Loucy (cell line): ENCODE measurements at regions not wholly inside any gene's neighbourhood (a gene's known extent, or its start where the extent isn't known, plus 50 kb on each side); places are given as distances from the start of the nearest gene placed in this dataset.

ENCODE experiments used
- H2AFZ ChIP-seq: fragments of 200-600 bp; sonication (generic); 2 replicates; pipeline ENCODE4 v1.6.0; 2016; ENCODE audit warnings: antibody characterized with exemption, mild to moderate bottlenecking, low read length, moderate library complexity
- H3F3A ChIP-seq: fragments of 200-600 bp; 2 replicates; pipeline ENCODE4 v1.6.0; 2016; ENCODE audit warnings: antibody characterized with exemption, low read depth, mild to moderate bottlenecking
- H3K27me3 ChIP-seq: fragments of 200-600 bp; sonication (generic); 2 replicates; pipeline ENCODE4 v1.6.1; 2014; ENCODE audit warnings: low read length, mild to moderate bottlenecking; ENCODE audit not compliant: insufficient read depth, poor library complexity, severe bottlenecking
- H3K36me3 ChIP-seq: fragments of 200-600 bp; sonication (generic); 2 replicates; pipeline ENCODE4 v1.6.1; 2016; ENCODE audit warnings: low read length; ENCODE audit not compliant: insufficient read depth
- H3K4me1 ChIP-seq: fragments of 200-600 bp; sonication (generic); 2 replicates; pipeline ENCODE4 v1.5.1; 2014; ENCODE audit warnings: low read length, mild to moderate bottlenecking; ENCODE audit not compliant: insufficient read depth, poor library complexity, severe bottlenecking
- H3K4me2 ChIP-seq: fragments of 200-600 bp; sonication (generic); 2 replicates; pipeline ENCODE4 v1.6.0; 2014; ENCODE audit warnings: antibody characterized with exemption, low read length, low read depth, mild to moderate bottlenecking; ENCODE audit not compliant: poor library complexity, severe bottlenecking
- H3K4me3 ChIP-seq: fragments of 200-600 bp; sonication (generic); 2 replicates; pipeline ENCODE4 v1.5.1; 2014; ENCODE audit warnings: low read length, mild to moderate bottlenecking, mixed read lengths; ENCODE audit not compliant: poor library complexity, severe bottlenecking
- H3K79me2 ChIP-seq: fragments of 200-600 bp; sonication (generic); 2 replicates; pipeline ENCODE4 v1.6.1; 2014; ENCODE audit warnings: low read length; ENCODE audit not compliant: insufficient read depth
- H3K9ac ChIP-seq: fragments of 200-600 bp; sonication (generic); 2 replicates; pipeline ENCODE4 v1.6.0; 2014; ENCODE audit warnings: mild to moderate bottlenecking, low read depth, low read length, moderate library complexity; ENCODE audit not compliant: poor library complexity, severe bottlenecking
- H3K9me2 ChIP-seq: fragments of 200-600 bp; sonication (generic); replicated peaks from 2 replicates; pipeline ENCODE4 v1.6.1; 2016; ENCODE audit warnings: low read depth, low read length, mixed read lengths
- H3K9me3 ChIP-seq: fragments of 200-600 bp; sonication (generic); 2 replicates; pipeline ENCODE4 v1.6.1; 2014; ENCODE audit warnings: mild to moderate bottlenecking, antibody characterized with exemption, low read length, low read depth; ENCODE audit not compliant: insufficient read depth
- H4K20me1 ChIP-seq: fragments of 200-600 bp; sonication (generic); 2 replicates; pipeline ENCODE4 v1.6.0; 2014; ENCODE audit warnings: antibody characterized with exemption, low read length, mild to moderate bottlenecking; ENCODE audit not compliant: insufficient read depth, poor library complexity, severe bottlenecking
- EZH2phosphoT487 ChIP-seq: fragments of 200-600 bp; IDR thresholded peaks from 2 replicates; pipeline ENCODE4 v1.6.1; 2018; ENCODE audit warnings: antibody characterized with exemption, mild to moderate bottlenecking, moderate library complexity, borderline replicate concordance
- TF ChIP-seq, protein P1 (sequence below): fragments of 200-600 bp; sonication (generic); conservative IDR thresholded peaks from 2 replicates; pipeline ENCODE4 v1.5.1; 2014; ENCODE audit warnings: mild to moderate bottlenecking, antibody characterized with exemption, low read length

DNA sequence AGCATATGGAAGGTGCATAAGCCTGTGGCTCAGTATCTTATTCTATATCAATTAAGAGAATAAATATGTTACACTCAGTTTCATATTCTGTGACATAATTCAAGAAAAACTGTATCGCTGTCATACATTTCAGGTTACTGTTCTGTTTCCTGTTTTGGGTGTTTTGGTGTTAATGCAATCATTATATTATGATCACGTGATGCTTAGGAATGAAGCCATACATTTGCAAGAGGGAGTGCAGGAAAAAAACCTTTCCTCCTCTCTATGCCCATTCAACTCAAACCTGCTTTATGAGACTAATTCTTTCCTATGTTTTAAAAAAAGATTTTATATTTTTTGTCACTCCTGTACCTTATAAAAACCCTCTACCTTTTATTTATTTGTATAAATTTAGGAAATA, 120.8 kb upstream of the DDX18 start:
- Histone ChIP-seq H3K27me3 (no peaks in the 10 kb centered on the region), H3F3A (no peaks in the 10 kb centered on the region), H4K20me1 (no peaks in the 10 kb centered on the region), H3K4me1 (no peaks in the 10 kb centered on the region), H3K4me3 (no peak overlapping the region), H3K9ac (no peak overlapping the region), H3K9me3 (no peaks in the 10 kb centered on the region), H2AFZ (no peak overlapping the region), H3K4me2 (no peak overlapping the region), H3K36me3 (no peaks in the 10 kb centered on the region), H3K9me2 (no peaks in the 10 kb centered on the region), H3K79me2 (no peaks in the 10 kb centered on the region)
- TF ChIP-seq, protein P1, sequence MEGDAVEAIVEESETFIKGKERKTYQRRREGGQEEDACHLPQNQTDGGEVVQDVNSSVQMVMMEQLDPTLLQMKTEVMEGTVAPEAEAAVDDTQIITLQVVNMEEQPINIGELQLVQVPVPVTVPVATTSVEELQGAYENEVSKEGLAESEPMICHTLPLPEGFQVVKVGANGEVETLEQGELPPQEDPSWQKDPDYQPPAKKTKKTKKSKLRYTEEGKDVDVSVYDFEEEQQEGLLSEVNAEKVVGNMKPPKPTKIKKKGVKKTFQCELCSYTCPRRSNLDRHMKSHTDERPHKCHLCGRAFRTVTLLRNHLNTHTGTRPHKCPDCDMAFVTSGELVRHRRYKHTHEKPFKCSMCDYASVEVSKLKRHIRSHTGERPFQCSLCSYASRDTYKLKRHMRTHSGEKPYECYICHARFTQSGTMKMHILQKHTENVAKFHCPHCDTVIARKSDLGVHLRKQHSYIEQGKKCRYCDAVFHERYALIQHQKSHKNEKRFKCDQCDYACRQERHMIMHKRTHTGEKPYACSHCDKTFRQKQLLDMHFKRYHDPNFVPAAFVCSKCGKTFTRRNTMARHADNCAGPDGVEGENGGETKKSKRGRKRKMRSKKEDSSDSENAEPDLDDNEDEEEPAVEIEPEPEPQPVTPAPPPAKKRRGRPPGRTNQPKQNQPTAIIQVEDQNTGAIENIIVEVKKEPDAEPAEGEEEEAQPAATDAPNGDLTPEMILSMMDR = no peak
- TF ChIP-seq EZH2phosphoT487 = no peak

DNA sequence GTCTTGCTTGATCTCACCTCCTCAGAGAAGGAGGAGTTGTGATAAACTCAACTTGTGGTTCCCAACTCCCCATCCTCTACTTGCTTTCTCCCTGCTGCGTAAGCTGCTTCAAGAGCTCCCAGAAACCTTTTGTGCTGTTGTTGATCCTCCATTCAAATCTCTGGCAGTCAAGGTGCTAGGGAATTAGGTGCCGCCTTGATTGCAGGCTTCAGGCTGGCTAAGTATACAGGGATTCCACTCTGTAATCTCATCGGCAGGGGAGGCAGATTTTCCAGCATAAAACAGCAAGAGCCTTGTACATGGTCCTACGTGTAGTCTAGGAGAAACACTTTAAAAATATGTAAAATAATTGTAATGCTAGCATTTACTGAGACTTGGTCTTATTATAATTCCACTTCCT, 116.2 kb upstream of the DDX18 start:
- no peak overlapping the region for H3K4me2 ChIP-seq
- H3K9me3 ChIP-seq = no peaks in the 10 kb centered on the region
- H3K9me2 ChIP-seq = no peaks in the 10 kb centered on the region
- H2AFZ ChIP-seq = no peak overlapping the region
- no peaks in the 10 kb centered on the region for H3K4me1 ChIP-seq
- no peak overlapping the region for H3K9ac ChIP-seq
- H3K79me2 ChIP-seq = no peaks in the 10 kb centered on the region
- H3K4me3 ChIP-seq = no peak overlapping the region
- no peaks in the 10 kb centered on the region for H3K27me3 ChIP-seq
- TF ChIP-seq, protein P1 = no peak
- TF ChIP-seq EZH2phosphoT487 = no peak
- H3K36me3 ChIP-seq = no peaks in the 10 kb centered on the region
- H3F3A ChIP-seq = no peaks in the 10 kb centered on the region
- no peaks in the 10 kb centered on the region for H4K20me1 ChIP-seq

DNA sequence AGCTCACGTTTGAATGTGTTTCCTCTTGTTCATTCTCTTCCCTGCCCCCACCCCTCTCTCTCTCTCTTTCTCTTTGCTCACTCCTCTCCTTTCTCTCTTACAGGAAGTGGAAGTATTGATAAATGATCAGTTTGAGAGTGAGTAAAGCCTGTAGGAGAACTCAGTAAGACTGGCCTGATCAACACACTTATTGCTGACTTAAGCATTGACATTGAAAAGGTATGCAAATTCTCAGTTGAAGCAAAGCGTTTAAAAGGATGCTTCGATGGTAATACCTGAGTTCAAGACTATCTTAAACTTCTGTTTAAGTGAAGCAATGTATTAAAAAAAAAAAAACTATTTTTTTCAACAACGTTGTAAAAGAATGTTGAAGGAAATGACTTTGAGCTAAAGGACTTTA, 115.7 kb upstream of the DDX18 start:
- no peaks in the 10 kb centered on the region for H4K20me1 ChIP-seq
- no peaks in the 10 kb centered on the region for H3K27me3 ChIP-seq
- no peaks in the 10 kb centered on the region for H3K79me2 ChIP-seq
- no peaks in the 10 kb centered on the region for H3K9me3 ChIP-seq
- H3K9me2 ChIP-seq = no peaks in the 10 kb centered on the region
- H2AFZ ChIP-seq = no peak overlapping the region
- TF ChIP-seq, protein P1 = no peak
- TF ChIP-seq EZH2phosphoT487 = no peak
- no peak overlapping the region for H3K4me2 ChIP-seq
- no peaks in the 10 kb centered on the region for H3F3A ChIP-seq
- H3K4me1 ChIP-seq = no peaks in the 10 kb centered on the region
- no peak overlapping the region for H3K4me3 ChIP-seq
- no peak overlapping the region for H3K9ac ChIP-seq
- no peaks in the 10 kb centered on the region for H3K36me3 ChIP-seq
